OCI-LY1 (cell line): ENCODE measurements at regions not wholly inside any gene's neighbourhood (a gene's known extent, or its start where the extent isn't known, plus 50 kb on each side); places are given as distances from the start of the nearest gene placed in this dataset.

Experiments
- H2AFZ ChIP-seq: fragments of 200-600 bp; sonication (generic), shearing (Covaris generic); 2 replicates; pipeline ENCODE4 v1.6.0; 2014; ENCODE audit warnings: antibody characterized with exemption, mild to moderate bottlenecking, low read length
- H3F3A ChIP-seq: fragments of 200-600 bp; sonication (generic), shearing (Covaris generic); 2 replicates; pipeline ENCODE4 v1.6.0; 2014; ENCODE audit warnings: mild to moderate bottlenecking, antibody characterized with exemption, low read length, moderate library complexity; ENCODE audit not compliant: insufficient read depth
- H3K27ac ChIP-seq: fragments of 200-600 bp; sonication (generic); 2 replicates; pipeline ENCODE4 v1.5.1; 2014; ENCODE audit warnings: low read length, mixed run types, mild to moderate bottlenecking, low read depth; ENCODE audit not compliant: poor library complexity, severe bottlenecking
- H3K27me3 ChIP-seq: fragments of 200-600 bp; sonication (generic); 2 replicates; pipeline ENCODE4 v1.6.0; 2014; ENCODE audit warnings: antibody characterized with exemption, mild to moderate bottlenecking, low read length, moderate library complexity; ENCODE audit not compliant: insufficient read depth
- H3K36me3 ChIP-seq: fragments of 200-600 bp; sonication (generic); 2 replicates; pipeline ENCODE4 v1.6.1; 2014; ENCODE audit warnings: mild to moderate bottlenecking, antibody characterized with exemption, low read length, moderate library complexity, mixed read lengths; ENCODE audit not compliant: insufficient read depth
- H3K4me1 ChIP-seq: fragments of 200-600 bp; sonication (generic); 2 replicates; pipeline ENCODE4 v1.5.1; 2014; ENCODE audit warnings: mild to moderate bottlenecking, low read length, moderate library complexity; ENCODE audit not compliant: insufficient read depth, severe bottlenecking
- H3K4me2 ChIP-seq: fragments of 200-600 bp; sonication (generic), shearing (Covaris generic); 2 replicates; pipeline ENCODE4 v1.6.1; 2014; ENCODE audit warnings: low read length
- H3K4me3 ChIP-seq: fragments of 200-600 bp; sonication (generic); 2 replicates; pipeline ENCODE4 v1.5.1; 2014; ENCODE audit warnings: low read length, low read depth, mild to moderate bottlenecking, mixed read lengths; ENCODE audit not compliant: poor library complexity, severe bottlenecking
- H3K79me2 ChIP-seq: fragments of 200-600 bp; shearing (Covaris generic); 2 replicates; pipeline ENCODE4 v1.6.1; 2016; ENCODE audit warnings: mixed run types, low read length, mixed read lengths; ENCODE audit not compliant: insufficient read depth
- H3K9ac ChIP-seq: fragments of 200-600 bp; sonication (generic), shearing (Covaris generic); 2 replicates; pipeline ENCODE4 v1.6.1; 2014; ENCODE audit warnings: mild to moderate bottlenecking, low read length, mixed read lengths
- H3K9me2 ChIP-seq: fragments of 200-600 bp; sonication (generic), shearing (Covaris generic); 2 replicates; pipeline ENCODE4 v1.6.1; 2014; ENCODE audit warnings: low read depth, mild to moderate bottlenecking, low read length, mixed read lengths
- H3K9me3 ChIP-seq: fragments of 200-600 bp; shearing (Covaris generic); 2 replicates; pipeline ENCODE4 v1.6.1; 2014; ENCODE audit warnings: low read length, mixed read lengths
- H4K20me1 ChIP-seq: fragments of 200-600 bp; sonication (generic), shearing (Covaris generic); 2 replicates; pipeline ENCODE4 v1.6.0; 2016; ENCODE audit warnings: mild to moderate bottlenecking, low read length; ENCODE audit not compliant: insufficient read depth
- CTCF ChIP-seq: fragments of 200-600 bp; sonication (generic), shearing (Covaris generic); IDR thresholded peaks from 2 replicates; pipeline ENCODE4 v1.5.1; 2017; ENCODE audit warnings: mild to moderate bottlenecking, antibody characterized with exemption, low read length, moderate library complexity, mixed read lengths
- EZH2 ChIP-seq: fragments of 200-600 bp; sonication (generic), shearing (Covaris generic); IDR thresholded peaks from 2 replicates; pipeline ENCODE4 v1.8.0; 2017; ENCODE audit warnings: borderline replicate concordance, mixed run types, mild to moderate bottlenecking, antibody characterized with exemption, low read length, moderate library complexity, mixed read lengths

- no peaks in the 10 kb centered on the region for H3K27me3 ChIP-seq
- no peaks in the 10 kb centered on the region for H3F3A ChIP-seq
- no peaks in the 10 kb centered on the region for H3K4me1 ChIP-seq
- no peak for TF ChIP-seq EZH2
- no peak for TF ChIP-seq CTCF
- H3K4me3 ChIP-seq, result no peak overlapping the region
- H4K20me1 ChIP-seq, result no peaks in the 10 kb centered on the region
- H3K27ac ChIP-seq, result no peak overlapping the region
- H3K36me3 ChIP-seq, result no peaks in the 10 kb centered on the region
- no peaks in the 10 kb centered on the region for H3K9me2 ChIP-seq
- no peaks in the 10 kb centered on the region for H3K9me3 ChIP-seq
- H3K4me2 ChIP-seq, result no peak overlapping the region
- H3K79me2 ChIP-seq, result no peaks in the 10 kb centered on the region
- H2AFZ ChIP-seq, result no peak overlapping the region
- no peak overlapping the region for H3K9ac ChIP-seq
Measured at GRCh38 chr14:86521843-86522242, 991.9 kb downstream of the FLRT2 start.

GRCh38 chr14:86521031-86521730, 991.2 kb downstream of the FLRT2 start:
- Histone ChIP-seq H3K79me2 (no peaks in the 10 kb centered on the region), H3K9me3 (no peaks in the 10 kb centered on the region), H3K4me1 (no peaks in the 10 kb centered on the region), H3K4me2 (no peak overlapping the region), H3K9me2 (no peaks in the 10 kb centered on the region), H3K4me3 (no peak overlapping the region), H3F3A (no peaks in the 10 kb centered on the region), H2AFZ (no peak overlapping the region), H3K27ac (no peak overlapping the region), H4K20me1 (no peaks in the 10 kb centered on the region), H3K27me3 (no peaks in the 10 kb centered on the region), H3K9ac (no peak overlapping the region), H3K36me3 (no peaks in the 10 kb centered on the region)
- TF ChIP-seq EZH2, result no peak

GRCh38 chr14:86518298-86518697, 988.4 kb downstream of the FLRT2 start:
- TF ChIP-seq CTCF, result no peak
- TF ChIP-seq EZH2, result no peak
- Histone ChIP-seq H3K36me3 (no peaks in the 10 kb centered on the region), H3F3A (no peaks in the 10 kb centered on the region), H3K9ac (no peak overlapping the region), H3K4me2 (no peak overlapping the region), H3K79me2 (no peaks in the 10 kb centered on the region), H3K4me3 (no peak overlapping the region), H2AFZ (no peak overlapping the region), H3K9me3 (no peaks in the 10 kb centered on the region), H3K27ac (no peak overlapping the region), H3K4me1 (no peaks in the 10 kb centered on the region), H3K27me3 (no peaks in the 10 kb centered on the region), H3K9me2 (no peaks in the 10 kb centered on the region), H4K20me1 (no peaks in the 10 kb centered on the region)

GRCh38 chr14:86515195-86515594, 985.3 kb downstream of the FLRT2 start:
- Histone ChIP-seq H3K9me2 (no peaks in the 10 kb centered on the region), H3K4me3 (no peak overlapping the region)
- no peak for TF ChIP-seq EZH2
- no peak for TF ChIP-seq CTCF

More at GRCh38 chr14:86515195-86515594, 985.3 kb downstream of the FLRT2 start:
- Histone ChIP-seq H3K36me3 (no peaks in the 10 kb centered on the region), H4K20me1 (no peaks in the 10 kb centered on the region), H3K79me2 (no peaks in the 10 kb centered on the region), H2AFZ (no peak overlapping the region), H3K9ac (no peak overlapping the region), H3F3A (no peaks in the 10 kb centered on the region), H3K9me3 (no peaks in the 10 kb centered on the region), H3K27ac (no peak overlapping the region), H3K4me1 (no peaks in the 10 kb centered on the region), H3K4me2 (no peak overlapping the region), H3K27me3 (no peaks in the 10 kb centered on the region)
